Right cardiac atrium (tissue), 5 donors: ENCODE measurements at regions not wholly inside any gene's neighbourhood (a gene's known extent, or its start where the extent isn't known, plus 50 kb on each side); places are given as distances from the start of the nearest gene placed in this dataset.

Source experiments
- ATAC-seq, 2 donors: fragments of 200-7000 bp; cut with Tn5 transposase; one replicate each; pipeline versions ENCODE4 v1.8.0 to v1.9.1; 2020; ENCODE audit warnings: moderate library complexity in 2 of 2, mild to moderate bottlenecking in 1 of 2
- DNase-seq, 3 donors: peaks; one replicate each; pipeline ENCODE4 v3.0.0-alpha.2; 2020
- H3K27ac ChIP-seq: one replicate; pipeline ENCODE4 v1.5.1; 2013; ENCODE audit warnings: mild to moderate bottlenecking, low read length, control low read depth, moderate library complexity
- H3K27me3 ChIP-seq: one replicate; pipeline ENCODE4 v1.6.1; 2013; ENCODE audit not compliant: control insufficient read depth, insufficient read depth
- H3K4me1 ChIP-seq: one replicate; pipeline ENCODE4 v1.6.1; 2013; ENCODE audit warnings: low read length; ENCODE audit not compliant: control insufficient read depth, insufficient read depth
- H3K4me3 ChIP-seq: one replicate; pipeline ENCODE4 v1.5.1; 2013; ENCODE audit warnings: low read length, control low read depth
- H3K9me3 ChIP-seq: one replicate; pipeline ENCODE4 v1.6.1; 2013; ENCODE audit warnings: low read length; ENCODE audit not compliant: control insufficient read depth
- whole genome bisulfite sequencing: extraction: QIAGEN DNeasy Blood & Tissue Kit; methylation state at CpG from one replicate; pipeline ENCODE4 v1.1.7; 2013; 5-methylcytosine and 5-hydroxymethylcytosine counted together
- intact Hi-C, 4 donors: fragments of 100-400 bp; cut with DNase I; formaldehyde crosslinking; loops; one replicate each; pipeline versions ENCODE4 v1.11.0 to v1.14.0; 2022 to 2023
- donor health status: healthy with polysubstance abuse.
- donor health status: DM: no; HTN: yes; CAD: no.
- donor health status: DM: no; HTN: no; CAD: no.
- donor health status: DM: no; HTN: yes; CAD: no; lungs with severe emphysema.
- donor health status: DM: yes; HTN: yes; CAD: no.

- intact Hi-C loops, result loop anchor here in 2 of 4 donors (10.0 kb wide), 2 partner anchors 953 to 1213 kb away; no protein-coding TSS in a partner anchor
- H3K4me1 ChIP-seq, result no peaks in the 10 kb centered on the region
- DNase-seq, result no peak
- no peaks in the 10 kb centered on the region for H3K9me3 ChIP-seq
- H3K27ac ChIP-seq, result no peak overlapping the region
- H3K27me3 ChIP-seq, result no peaks in the 10 kb centered on the region
- ATAC-seq, result no peak
- WGBS, result 45% methylated on average over 2 of the region's 2 CpGs
- no peak overlapping the region for H3K4me3 ChIP-seq
Observed at GRCh38 chr3:71872256-71872655, 87.3 kb upstream of the PROK2 start.

GRCh38 chr3:71870966-71871512, 86.1 kb upstream of the PROK2 start:
- 92% methylated on average over 7 of the region's 7 CpGs for WGBS
- ATAC-seq, result no peak
- H3K27me3 ChIP-seq, result no peaks in the 10 kb centered on the region
- intact Hi-C loops, result loop anchor here in 2 of 4 donors (10.0 kb wide), 2 partner anchors 954 to 1214 kb away; no protein-coding TSS in a partner anchor
- no peak for DNase-seq
- no peaks in the 10 kb centered on the region for H3K4me1 ChIP-seq
- no peak overlapping the region for H3K4me3 ChIP-seq
- H3K27ac ChIP-seq, result no peak overlapping the region
- no peaks in the 10 kb centered on the region for H3K9me3 ChIP-seq

- intact Hi-C loops, result no loop called here
- Histone ChIP-seq H3K27me3 (no peaks in the 10 kb centered on the region), H3K4me3 (no peak overlapping the region), H3K27ac (no peak overlapping the region), H3K9me3 (no peaks in the 10 kb centered on the region), H3K4me1 (no peaks in the 10 kb centered on the region)
- no peak for ATAC-seq
- no peak for DNase-seq
- 36% methylated on average over 3 of the region's 3 CpGs for WGBS
Observed at GRCh38 chr3:71868876-71869275, 83.9 kb upstream of the PROK2 start.

DNA sequence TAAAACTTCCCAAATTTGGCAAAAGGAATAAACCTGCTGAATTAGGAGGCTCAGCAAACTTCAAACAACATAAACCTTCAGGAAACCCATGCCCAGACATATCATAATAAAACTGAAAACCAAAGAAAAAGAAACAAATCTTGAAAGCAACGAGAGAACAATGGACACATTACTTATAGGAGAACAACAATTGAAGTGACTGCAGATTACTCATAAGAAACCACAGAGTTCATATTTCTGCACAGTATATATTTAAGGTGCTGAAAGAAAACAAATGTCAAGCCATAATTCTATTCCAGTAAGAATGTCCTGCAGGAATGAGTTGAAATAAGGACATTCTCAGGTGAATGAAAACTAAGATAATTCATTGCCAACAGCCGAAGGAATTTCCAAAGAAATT, 80.8 kb upstream of the PROK2 start:
- H3K4me1 ChIP-seq, result no peaks in the 10 kb centered on the region
- peaks cover 4% of the 10 kb centered on the region for H3K9me3 ChIP-seq
- no peak for ATAC-seq
- no peak overlapping the region for H3K4me3 ChIP-seq
- H3K27ac ChIP-seq, result no peak overlapping the region
- intact Hi-C loops, result no loop called here
- no peaks in the 10 kb centered on the region for H3K27me3 ChIP-seq
- WGBS, result 67% methylated on average over 2 of the region's 2 CpGs
- no peak for DNase-seq

DNA sequence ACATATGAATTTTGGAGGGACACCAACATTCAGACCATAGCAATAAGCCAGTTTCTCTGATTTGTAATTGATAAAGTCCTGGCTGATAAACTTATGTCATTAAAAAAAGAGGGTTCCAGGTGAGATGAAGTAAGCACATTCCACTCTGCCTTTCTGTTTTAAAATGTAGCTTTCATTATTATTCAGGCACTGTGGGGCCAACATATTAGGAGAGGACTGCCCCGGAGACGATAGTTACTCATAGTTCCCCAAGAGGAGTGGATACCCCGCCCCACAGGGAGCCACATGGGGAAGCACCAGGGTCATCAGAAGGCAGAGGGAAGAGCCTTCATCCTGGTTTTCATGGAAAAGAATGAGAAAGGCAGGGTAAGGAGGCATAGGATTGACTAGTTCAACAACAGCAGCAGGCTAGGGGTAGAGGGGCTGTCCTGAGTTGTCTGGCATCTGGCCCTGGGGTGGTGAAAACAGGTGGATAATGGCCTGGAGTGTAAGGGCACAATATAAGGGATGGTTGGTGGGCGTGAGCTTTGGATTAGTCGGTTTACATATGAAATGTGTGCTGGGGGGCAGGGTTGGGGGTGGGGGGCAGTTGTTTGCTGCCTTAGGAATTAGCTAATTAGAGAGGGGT, 78.7 kb upstream of the PROK2 start:
- Histone ChIP-seq H3K4me1 (no peaks in the 10 kb centered on the region), H3K9me3 (peaks cover 4% of the 10 kb centered on the region), H3K27me3 (no peaks in the 10 kb centered on the region), H3K27ac (no peak overlapping the region), H3K4me3 (no peak overlapping the region)
- no peak for DNase-seq
- WGBS, result 81% methylated on average over 5 of the region's 5 CpGs
- ATAC-seq, result no peak
- intact Hi-C loops, result no loop called here

DNA sequence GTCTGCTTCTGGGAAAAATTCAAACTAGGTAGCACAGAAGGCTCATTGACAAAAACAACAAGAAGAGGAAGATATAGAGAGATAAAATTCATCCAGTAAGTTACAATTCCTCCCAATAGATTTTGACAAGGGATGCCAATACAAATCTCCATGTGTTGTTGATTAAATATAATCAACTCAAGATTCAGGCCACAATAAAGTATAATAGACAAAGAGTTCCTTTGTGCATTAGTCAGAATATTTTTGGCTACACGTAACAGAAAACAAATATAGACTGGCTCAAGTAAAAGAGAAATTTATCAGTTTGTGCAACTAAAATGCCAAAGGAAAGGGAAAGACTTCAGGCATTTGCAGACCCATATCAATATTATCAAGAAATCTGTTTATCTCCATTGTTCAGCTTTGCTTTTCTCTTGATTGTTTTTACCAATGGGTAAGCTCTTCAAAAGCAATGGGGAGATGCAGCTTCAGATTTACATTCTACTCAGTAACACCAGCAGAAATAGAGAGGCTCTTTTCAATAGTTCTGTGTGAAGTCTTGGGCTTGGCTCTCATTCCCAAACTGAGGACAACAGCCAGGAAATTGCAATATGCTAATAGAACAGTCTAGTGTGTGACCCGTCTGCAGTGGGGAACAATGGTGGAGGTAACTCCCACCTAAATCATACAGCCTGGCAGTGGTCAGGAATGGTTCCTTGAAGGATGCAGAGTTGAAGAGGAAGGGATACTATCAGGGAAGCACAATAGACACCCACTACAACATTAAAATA, 77.6 kb upstream of the PROK2 start:
- H3K27ac ChIP-seq, result no peak overlapping the region
- no peaks in the 10 kb centered on the region for H3K4me1 ChIP-seq
- DNase-seq, result no peak
- 34% methylated on average over 2 of the region's 2 CpGs for WGBS
- ATAC-seq, result peak; percentile 32 to 60
- intact Hi-C loops, result no loop called here
- no peak overlapping the region for H3K4me3 ChIP-seq
- no peaks in the 10 kb centered on the region for H3K27me3 ChIP-seq
- peaks cover 4% of the 10 kb centered on the region for H3K9me3 ChIP-seq

GRCh38 chr3:71859123-71859519, 74.2 kb upstream of the PROK2 start:
- no peak overlapping the region for H3K4me3 ChIP-seq
- WGBS, result 83% methylated on average over 3 of the region's 3 CpGs
- peaks cover 4% of the 10 kb centered on the region for H3K9me3 ChIP-seq
- no peaks in the 10 kb centered on the region for H3K27me3 ChIP-seq
- no peaks in the 10 kb centered on the region for H3K4me1 ChIP-seq
- ATAC-seq, result peak; percentile 55 to 61
- DNase-seq, result no peak
- intact Hi-C loops, result loop anchor here in 1 of 4 donors (10.0 kb wide), 1 partner anchor 124 kb away; no protein-coding TSS in a partner anchor
- H3K27ac ChIP-seq, result no peak overlapping the region

GRCh38 chr3:71858503-71859122, 73.7 kb upstream of the PROK2 start:
- ATAC-seq (no peak), DNase-seq (no peak)
- intact Hi-C loops, result loop anchor here in 1 of 4 donors (10.0 kb wide), 1 partner anchor 124 kb away; no protein-coding TSS in a partner anchor
- H3K27me3 ChIP-seq, result no peaks in the 10 kb centered on the region
- H3K4me1 ChIP-seq, result no peaks in the 10 kb centered on the region
- no peak overlapping the region for H3K4me3 ChIP-seq
- no peak overlapping the region for H3K27ac ChIP-seq
- peaks cover 4% of the 10 kb centered on the region for H3K9me3 ChIP-seq
- 72% methylated on average over 11 of the region's 11 CpGs for WGBS

GRCh38 chr3:71857956-71858355, 73.0 kb upstream of the PROK2 start:
- peaks cover 4% of the 10 kb centered on the region for H3K9me3 ChIP-seq
- ATAC-seq, result no peak
- intact Hi-C loops, result loop anchor here in 1 of 4 donors (10.0 kb wide), 1 partner anchor 123 kb away; no protein-coding TSS in a partner anchor
- H3K27ac ChIP-seq, result no peak overlapping the region
- DNase-seq, result no peak
- H3K27me3 ChIP-seq, result no peaks in the 10 kb centered on the region
- H3K4me3 ChIP-seq, result no peak overlapping the region
- no peaks in the 10 kb centered on the region for H3K4me1 ChIP-seq
- WGBS, result 56% methylated on average over 3 of the region's 3 CpGs

DNA sequence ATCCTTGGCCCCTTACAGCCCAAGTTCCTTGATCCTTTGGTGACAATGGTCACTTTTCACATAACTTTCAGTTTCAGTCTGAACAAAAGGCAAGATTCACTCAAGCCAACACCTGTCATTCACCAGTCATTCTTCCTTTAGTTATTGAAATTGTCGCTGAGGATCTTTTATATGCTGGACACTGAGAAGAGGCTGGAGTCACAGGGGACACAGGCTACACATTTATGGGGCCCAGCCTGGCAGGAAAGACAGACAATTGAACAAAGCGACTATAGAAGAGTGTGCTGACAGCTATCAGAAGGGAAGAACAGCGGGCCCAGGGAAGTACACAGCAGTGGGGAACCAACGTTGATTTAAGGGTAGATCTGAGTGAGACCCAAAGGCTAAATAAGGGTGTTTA, 69.8 kb upstream of the PROK2 start:
- ATAC-seq (no peak), DNase-seq (no peak)
- no peaks in the 10 kb centered on the region for H3K4me1 ChIP-seq
- intact Hi-C loops, result loop anchor here in 1 of 4 donors (10.0 kb wide), 1 partner anchor 120 kb away; no protein-coding TSS in a partner anchor
- no peaks in the 10 kb centered on the region for H3K27me3 ChIP-seq
- WGBS, result 93% methylated on average over 4 of the region's 4 CpGs
- no peak overlapping the region for H3K27ac ChIP-seq
- no peaks in the 10 kb centered on the region for H3K9me3 ChIP-seq
- no peak overlapping the region for H3K4me3 ChIP-seq

GRCh38 chr3:71854096-71854495, 69.1 kb upstream of the PROK2 start:
- Histone ChIP-seq H3K27ac (no peak overlapping the region), H3K4me3 (no peak overlapping the region), H3K9me3 (no peaks in the 10 kb centered on the region), H3K27me3 (no peaks in the 10 kb centered on the region), H3K4me1 (no peaks in the 10 kb centered on the region)
- WGBS, result 60% methylated on average over 5 of the region's 5 CpGs
- DNase-seq (no peak), ATAC-seq (no peak)
- intact Hi-C loops, result loop anchor here in 1 of 4 donors (10.0 kb wide), 1 partner anchor 119 kb away; no protein-coding TSS in a partner anchor
